CD4-positive, alpha-beta T cell treated with Interleukin-10 for 1 hour (primary cell): ENCODE measurements at regions not wholly inside any gene's neighbourhood (a gene's known extent, or its start where the extent isn't known, plus 50 kb on each side); places are given as distances from the start of the nearest gene placed in this dataset.
"Not testable (repeated sequence)": the region's sequence is repeated elsewhere in the genome, so short reads cannot be mapped to it uniquely, and the experiment has no call there.

Experiments
- DNase-seq: peaks from one replicate; pipeline ENCODE4 v3.0.0-alpha.2; 2020

DNA sequence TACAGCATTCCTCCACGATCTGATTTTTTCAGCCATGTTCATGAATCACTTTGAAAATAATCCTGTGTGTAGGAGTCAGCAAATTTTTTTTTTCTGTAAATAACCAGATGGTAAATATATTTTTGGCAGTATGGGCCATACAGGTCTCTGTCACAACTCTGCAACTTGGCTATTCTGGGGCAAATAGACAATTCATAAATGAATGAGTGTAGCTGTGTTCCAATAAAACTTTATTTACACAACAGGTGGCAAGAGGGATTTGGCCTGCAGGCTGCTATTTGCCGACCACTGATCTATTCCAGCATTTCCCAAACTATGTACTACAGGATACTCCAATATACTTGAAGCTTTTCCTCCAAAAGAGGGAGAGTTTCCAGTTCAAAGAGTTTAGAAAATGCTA lies 78.7 kb upstream of the SVIL start:
- no peak for DNase-seq

DNA sequence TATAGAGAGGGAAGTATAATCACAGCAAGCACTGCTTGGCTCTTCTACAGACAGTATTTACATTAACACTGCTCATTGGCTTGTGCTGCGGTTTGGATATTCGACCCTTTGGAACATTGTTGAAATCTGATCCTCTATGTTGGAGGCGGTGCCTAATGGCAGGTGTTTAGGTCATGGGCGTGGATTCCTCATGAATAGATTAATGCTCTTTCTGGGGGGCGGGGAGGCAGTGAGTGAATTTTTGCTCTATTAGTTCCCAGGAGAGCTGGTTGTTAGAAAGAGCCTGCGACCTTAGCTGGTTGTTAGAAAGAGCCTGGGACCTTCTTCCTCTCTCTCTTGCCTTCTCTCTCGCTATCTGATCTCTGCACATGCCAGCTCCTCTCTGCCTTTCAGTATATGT lies 77.3 kb upstream of the SVIL start:
- no peak for DNase-seq

DNA sequence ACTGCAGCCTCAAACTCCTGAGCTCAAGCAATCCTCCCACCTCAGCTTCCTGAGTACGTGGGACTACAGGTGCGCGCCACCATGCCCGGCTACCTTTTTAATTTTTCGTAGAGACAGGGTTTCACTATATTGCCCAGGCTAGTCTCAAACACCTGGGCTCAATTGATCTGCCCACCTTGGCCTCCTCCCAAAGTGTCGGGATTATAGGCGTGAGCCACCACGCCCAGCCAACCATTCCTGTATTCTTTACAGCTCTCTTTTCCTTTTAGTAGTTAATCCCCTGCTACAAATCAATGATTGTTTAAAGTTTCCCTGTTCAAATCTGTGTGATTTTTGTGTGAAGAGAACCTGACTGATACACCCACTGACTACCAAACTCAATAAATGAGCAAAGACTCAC lies 75.4 kb upstream of the SVIL start:
- no peak for DNase-seq

DNA sequence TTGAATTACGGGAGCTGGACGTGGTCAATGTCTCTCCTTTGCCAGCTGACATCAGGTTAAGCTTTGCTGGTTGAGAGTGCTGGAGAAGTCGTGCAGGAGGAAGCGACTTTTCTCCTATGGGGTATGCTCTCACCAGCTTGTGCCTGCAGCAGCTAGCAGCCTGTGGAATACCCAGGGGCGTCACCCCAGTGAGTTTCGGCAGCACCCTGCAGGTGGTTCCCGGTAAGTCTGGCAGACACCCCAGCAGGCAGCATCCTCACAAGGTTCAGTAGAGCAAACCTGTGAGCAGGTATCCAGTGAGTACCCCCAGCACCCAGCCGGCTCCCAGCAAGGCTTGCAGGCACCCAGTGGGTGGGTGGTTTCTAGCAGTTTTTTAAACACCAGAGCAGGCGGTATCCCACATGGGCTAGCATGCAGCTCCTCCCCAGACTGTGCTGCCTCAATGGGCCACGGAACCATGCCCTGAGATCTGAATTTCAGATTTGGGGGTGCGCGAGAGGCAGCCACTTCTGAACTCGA lies 74.8 kb upstream of the SVIL start:
- DNase-seq = no peak

DNA sequence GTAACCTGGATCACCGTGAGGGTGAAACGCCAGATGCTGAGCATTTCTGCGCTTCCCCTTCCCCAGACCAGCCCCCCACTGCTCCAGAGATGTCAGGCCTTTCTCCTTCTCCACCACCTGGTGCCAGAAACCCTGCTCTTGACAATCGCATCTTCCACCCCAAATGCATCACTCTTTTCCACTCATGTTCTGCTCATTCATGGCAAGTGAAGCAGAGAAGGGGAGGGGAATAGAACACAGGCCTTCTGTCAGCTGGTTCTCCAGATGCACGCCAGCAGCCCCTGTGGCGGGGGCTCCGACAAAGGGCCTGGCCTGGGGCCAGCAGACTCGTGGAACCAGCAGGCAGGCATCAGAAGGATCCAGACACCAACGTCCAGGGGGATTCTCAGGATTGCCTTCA lies 68.5 kb upstream of the SVIL start:
- no peak for DNase-seq

DNA sequence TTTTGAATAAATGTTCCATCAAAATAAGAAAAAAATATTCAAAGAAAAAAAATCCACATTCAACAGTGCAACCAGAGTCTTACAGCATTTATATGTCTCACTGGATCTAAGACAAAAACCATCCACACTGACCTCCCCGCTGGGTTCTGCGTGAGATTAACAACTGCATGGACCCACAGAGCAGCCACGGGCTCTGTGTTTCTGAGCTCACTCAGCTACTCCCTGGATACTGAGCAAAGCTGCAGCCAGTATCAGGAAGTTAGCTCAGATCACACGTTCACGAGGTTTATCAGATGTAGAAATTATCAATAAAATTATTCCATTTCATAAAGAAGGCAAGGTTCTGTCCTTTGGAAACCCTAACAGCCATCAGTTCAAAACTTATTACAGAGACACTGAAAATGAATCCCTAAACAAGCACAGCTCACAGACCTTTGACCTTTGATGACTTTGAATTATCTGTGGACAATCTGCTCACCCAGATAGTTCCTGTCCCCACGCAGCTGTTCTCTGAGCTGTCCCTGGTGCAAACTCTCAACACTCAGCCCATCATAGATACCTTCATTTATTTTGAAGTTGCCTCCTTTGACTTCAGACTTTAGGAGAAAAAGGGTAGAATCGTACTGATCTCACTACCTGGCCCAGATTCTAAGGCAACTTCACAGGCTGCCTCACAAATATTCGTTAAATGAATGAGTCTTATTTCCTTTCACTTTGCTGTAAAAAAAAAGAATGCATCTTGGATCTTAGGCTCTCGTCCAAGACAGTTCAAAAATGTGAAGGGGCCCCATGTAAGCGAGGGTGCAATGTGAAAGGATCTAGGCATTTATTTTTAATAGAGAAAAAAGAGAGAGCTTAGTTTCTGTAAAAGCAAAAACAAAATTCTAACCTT lies 67.7 kb upstream of the SVIL start:
- no peak for DNase-seq

DNA sequence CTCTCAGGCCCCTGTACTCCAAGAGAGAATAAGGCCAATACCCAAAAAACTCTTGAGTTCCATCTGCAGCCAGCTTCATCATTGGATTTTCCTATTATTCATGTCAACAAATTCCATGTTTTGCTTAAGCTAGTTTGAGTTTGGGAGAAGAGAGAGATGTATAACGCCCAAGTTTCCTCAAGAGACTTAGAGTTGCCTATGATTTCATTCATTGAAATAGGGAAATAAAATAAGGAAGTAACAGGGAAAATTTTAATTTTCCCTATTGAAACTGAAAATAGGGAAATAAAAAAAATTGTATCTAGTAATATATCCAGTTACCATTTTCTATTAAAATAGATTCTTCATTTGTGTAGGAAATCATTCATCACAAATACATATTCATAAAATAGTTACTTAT lies 66.5 kb upstream of the SVIL start:
- DNase-seq = no peak

DNA sequence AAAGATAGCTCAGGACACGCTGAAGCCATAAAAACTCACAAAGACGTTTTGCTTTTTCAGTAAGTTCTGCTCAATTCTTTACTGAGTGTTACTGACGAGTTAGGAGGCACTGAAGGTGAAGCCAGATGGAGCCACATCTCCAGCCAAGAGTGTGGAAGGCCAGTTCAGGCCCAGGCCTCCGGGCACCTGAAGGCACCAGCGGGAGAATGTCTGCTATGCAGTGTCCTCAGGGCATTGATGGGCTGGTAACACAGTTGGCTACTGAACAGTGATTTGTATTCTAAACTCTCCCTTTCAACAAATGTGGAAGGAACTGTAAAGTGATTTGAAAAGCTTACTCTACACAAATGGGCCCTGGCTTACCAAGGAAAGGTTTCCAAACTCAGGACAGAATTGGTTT lies 64.8 kb upstream of the SVIL start:
- no peak for DNase-seq

DNA sequence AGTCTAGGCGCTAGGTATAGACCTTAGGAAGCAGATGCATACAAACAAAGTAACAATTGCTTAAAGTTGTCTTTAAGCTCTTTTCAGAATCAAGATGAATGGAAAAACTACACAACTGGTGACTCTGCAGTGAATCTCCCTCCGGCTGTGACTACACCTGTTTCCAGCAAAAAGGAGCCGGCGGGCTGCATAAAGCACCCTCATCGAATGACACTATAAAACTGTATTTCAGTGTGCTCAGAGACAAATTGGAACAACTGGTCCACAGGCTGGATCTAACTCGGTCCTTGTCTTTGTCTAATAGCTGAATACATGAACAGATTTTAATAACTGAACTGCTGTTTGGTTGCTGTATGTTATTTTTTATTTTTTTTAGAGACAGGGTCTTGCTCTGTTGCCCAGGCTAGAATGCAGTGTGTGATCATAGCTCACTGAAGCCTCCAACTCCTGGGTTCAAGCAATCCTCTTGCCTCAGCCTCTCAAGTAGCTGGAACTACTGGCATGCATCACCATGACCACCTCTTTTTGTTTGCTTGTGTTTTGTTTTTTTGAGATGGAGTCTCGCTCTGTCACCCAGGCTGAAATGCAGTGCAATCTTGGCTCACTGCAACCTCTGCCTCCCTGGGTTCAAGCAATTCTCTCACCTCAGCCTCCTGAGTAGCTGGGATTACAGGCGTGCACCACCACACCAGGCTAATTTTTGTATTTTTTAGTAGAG lies 64.2 kb upstream of the SVIL start:
- DNase-seq = no peak

DNA sequence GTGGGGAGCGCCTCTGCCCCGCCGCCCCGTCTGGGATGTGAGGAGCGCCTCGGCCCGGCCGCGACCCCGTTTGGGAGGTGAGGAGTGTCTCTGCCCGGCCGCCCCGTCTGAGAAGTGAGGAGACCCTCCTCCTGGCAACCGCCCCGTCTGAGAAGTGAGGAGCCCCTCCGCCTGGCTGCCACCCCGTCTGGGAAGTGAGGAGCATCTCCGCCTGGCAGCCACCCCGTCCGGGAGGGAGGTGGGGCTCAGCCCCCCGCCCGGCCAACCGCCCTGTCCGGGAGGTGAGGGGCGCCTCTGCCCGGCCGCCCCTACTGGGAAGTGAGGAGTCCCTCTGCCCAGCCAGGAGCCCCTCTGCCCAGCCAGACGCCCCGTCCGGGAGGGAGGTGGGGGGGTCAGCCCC lies 61.8 kb upstream of the SVIL start:
- not testable (repeated sequence) for DNase-seq

DNA sequence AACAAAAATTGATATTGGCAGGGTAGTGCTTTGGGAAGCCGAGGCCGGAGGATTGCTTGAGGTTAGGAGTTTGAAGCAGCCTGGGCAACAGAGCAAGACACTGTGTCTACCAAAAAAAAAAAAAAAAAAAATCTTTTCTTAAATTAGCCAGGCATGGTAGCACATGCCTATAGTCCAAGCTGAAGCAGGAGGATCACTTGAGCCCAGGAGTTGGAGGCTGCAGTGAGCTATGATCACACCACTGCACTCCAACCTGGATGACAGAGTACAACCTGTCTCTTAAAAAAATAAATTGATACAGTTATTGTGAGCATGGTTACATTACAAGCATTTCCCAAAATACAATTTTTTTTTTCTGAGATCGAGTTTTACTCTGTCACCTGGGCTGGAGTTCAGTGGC lies 59.4 kb upstream of the SVIL start:
- no peak for DNase-seq

DNA sequence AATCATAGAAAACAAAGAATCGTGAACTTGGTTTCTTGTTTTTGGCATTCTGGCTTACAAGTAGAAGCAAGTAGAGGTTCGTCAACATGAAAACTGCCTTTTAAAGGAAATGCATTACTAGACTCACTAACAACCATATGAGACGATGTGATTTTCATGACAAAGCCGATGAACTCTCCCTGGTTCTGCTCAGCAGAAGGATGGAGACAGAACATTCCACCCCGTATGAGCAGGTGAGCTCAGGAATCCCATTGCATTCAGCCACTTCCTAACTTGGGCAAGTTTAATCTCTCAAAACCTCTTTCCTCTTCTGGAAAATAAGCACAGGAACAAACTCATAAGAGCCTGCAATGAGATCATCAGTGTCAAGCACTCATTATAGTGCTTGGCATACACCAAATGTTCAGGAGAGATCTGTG lies 57.4 kb upstream of the SVIL start:
- DNase-seq = no peak

DNA sequence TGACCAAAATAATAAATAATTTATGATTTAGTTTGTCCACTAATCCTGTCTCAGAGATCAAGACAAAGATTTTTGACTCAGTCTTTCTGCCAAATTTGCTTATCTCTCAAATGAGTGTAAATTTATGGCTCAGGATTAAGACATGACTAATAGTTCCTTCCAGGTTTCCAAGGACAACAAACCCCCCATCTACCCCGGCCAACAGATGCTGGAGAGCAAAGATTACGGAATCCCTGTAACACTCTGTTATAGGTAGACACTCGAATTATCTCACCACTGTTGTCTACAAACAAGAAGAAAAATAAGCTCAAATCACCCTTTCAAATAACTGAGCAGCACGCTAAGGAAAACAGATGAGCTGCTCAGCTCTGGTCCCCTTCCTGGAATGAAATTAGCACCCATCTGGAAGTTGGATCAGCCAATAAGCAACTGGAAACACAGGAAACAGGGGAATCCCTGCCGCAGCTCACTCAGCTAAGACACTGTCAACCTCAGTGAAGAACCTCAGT lies 56.8 kb upstream of the SVIL start:
- DNase-seq = no peak

DNA sequence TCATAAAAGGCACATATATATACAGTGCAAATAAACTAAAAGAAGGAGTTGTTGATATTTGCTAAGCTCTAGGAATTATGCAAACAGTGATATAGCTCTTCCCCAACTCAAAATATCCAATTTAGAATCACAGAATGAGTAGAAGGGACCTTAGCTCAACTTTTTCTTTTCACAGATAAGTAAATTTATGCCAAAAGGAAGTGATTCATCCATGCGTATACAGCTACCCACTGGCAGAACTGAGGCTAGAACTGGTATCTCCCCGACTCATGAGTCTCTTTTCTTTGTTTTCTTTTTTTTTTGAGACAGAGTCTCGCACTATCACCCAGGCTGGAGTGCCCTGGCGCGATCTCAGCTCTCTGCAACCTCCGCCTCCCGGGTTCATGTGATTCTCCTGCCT lies 54.2 kb upstream of the SVIL start:
- DNase-seq = peak; percentile 13

DNA sequence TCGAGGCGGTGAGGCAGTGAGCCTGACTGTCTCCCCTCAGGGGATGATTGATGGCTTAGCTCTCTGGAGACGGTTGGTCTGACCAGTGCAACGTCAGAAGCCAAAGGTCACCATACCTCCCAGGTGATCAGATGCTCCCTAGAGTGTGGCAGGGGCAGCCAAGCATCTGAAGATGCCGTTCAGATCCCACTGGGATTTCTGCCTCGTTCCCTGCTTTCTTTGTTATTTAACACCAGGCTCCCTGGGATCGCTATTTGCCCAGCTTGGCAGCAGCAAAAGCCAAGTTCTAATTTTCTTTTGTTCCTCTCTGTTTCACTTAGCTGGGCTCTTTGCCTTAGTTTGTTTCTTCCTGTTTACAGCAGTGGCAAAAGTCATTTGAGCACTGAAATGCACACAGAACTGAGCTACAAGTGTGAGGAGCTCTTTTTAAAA lies 53.5 kb upstream of the SVIL start:
- DNase-seq = no peak

DNA sequence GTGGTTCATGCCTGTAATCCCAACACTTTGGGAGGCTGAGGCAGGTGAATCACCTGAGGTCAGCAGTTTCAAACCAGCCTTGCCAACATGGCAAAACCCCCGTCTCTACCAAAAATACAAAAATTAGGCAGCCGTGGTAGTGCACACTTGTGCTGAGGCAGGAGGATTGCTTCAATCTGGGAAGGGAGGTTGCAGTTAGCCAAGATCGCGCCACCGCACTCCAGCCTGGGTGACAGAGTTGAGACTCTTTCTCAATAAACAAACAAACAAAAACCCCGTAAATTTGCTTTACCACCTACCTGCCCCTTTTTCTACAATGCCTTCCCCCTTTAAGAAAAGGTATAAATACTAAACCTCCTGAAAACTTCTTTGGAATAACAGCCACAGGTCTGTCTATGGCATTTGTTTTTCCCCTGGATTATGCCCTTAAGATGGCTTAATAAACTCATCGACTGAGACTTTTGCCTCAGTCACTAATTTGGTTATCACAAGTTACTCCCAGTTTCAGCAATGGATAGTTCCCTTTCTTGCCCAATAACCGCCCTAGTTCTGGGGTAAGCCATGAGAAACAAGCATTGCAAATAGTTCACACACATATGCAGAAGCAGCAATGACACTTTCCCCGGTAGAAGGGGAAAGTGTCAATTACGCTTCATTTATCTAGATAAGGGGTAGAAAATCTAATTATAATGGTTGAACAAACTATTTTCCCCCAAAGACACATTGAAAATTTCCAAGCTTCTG lies 52.8 kb upstream of the SVIL start:
- no peak for DNase-seq

DNA sequence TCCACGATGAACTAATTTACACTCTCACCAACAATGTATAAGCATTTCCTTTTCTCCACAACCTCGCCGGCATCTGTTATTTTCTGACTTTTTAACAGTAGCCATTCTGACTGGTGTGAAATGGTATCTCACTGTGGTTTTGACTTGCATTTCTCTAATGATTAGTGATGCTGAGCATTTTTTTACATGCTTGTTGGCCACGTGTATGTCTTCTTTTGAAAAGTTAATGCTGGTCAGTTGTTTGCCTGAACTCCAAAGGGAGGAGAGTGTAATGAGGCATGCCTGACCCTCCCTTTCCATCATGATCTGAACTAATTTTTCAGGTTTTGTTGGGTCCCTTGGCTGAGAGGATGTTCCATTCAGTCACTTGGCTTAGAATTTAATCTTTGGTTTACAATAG lies 50.7 kb upstream of the SVIL start:
- no peak for DNase-seq
